H1 (cell line): ENCODE measurements at regions not wholly inside any gene's neighbourhood (a gene's known extent, or its start where the extent isn't known, plus 50 kb on each side); places are given as distances from the start of the nearest gene placed in this dataset.
"Not testable (repeated sequence)": the region's sequence is repeated elsewhere in the genome, so short reads cannot be mapped to it uniquely, and the experiment has no call there.

Experiments used
- CTCF ChIA-PET: fragments of 300-600 bp; sonication (Branson Sonifier 250); formaldehyde crosslinking; loops from one replicate; lab custom pipeline; 2021; ENCODE audit not compliant: partially characterized antibody; lab: Charles Lee
- POLR2A ChIA-PET: fragments of 300-600 bp; sonication (Branson Sonifier 250); formaldehyde crosslinking; loops from one replicate; lab custom pipeline; 2021; ENCODE audit warnings: inconsistent platforms; ENCODE audit not compliant: partially characterized antibody; lab: Charles Lee
- DNase-seq, 2 experiments: peaks; one replicate each; pipeline versions ENCODE4 v3.0.0 to v3.0.0-alpha.2; 2010 to 2022; ENCODE audit warnings: low spot score in 2 of 2, low read depth in 1 of 2, mixed read lengths in 1 of 2
- FAIRE-seq: peaks from 2 replicates; lab custom pipeline; 2011; peaks lifted over from hg19 to GRCh38; lab: Jason Lieb, UNC
- H2AFZ ChIP-seq: 2 replicates; pipeline ENCODE4 v1.8.1; 2012; ENCODE audit warnings: low read length, inconsistent platforms
- H2AK5ac ChIP-seq: 2 replicates; pipeline ENCODE4 v1.6.1; 2013; ENCODE audit warnings: low read depth, low read length
- H2BK120ac ChIP-seq: replicated peaks from 2 replicates; pipeline ENCODE3; 2013; ENCODE audit warnings: low read depth, low read length, inconsistent platforms
- H2BK12ac ChIP-seq: 2 replicates; pipeline ENCODE4 v1.6.1; 2013; ENCODE audit warnings: low read depth, low read length
- H2BK15ac ChIP-seq: 2 replicates; pipeline ENCODE4 v1.6.1; 2013; ENCODE audit warnings: low read length
- H2BK20ac ChIP-seq: 2 replicates; pipeline ENCODE4 v1.6.1; 2013; ENCODE audit warnings: low read length
- H2BK5ac ChIP-seq: 2 replicates; pipeline ENCODE4 v1.6.1; 2013; ENCODE audit warnings: low read depth, low read length
- H3K14ac ChIP-seq: 2 replicates; pipeline ENCODE4 v1.6.1; 2013; ENCODE audit warnings: inconsistent platforms; ENCODE audit not compliant: insufficient read length
- H3K18ac ChIP-seq: 2 replicates; pipeline ENCODE4 v1.6.1; 2013; ENCODE audit warnings: low read length; ENCODE audit errors: extremely low read depth
- H3K23ac ChIP-seq: 2 replicates; pipeline ENCODE4 v1.6.1; 2013; ENCODE audit warnings: inconsistent platforms; ENCODE audit not compliant: insufficient read length
- H3K23me2 ChIP-seq: 2 replicates; pipeline ENCODE4 v1.6.1; 2013; ENCODE audit warnings: low read depth, low read length
- H3K27ac ChIP-seq: 2 replicates; pipeline ENCODE4 v1.6.1; 2011; ENCODE audit warnings: low read depth, low read length, inconsistent platforms
- H3K27me3 ChIP-seq, 4 experiments: replicated peaks in 1 of 4; 1 replicate in 1 of 4; 2 replicates in 3 of 4; pipeline versions ENCODE4 v1.6.1 to v1.8.1; 2011 to 2013; ENCODE audit warnings: low read length in 3 of 4, mild to moderate bottlenecking in 3 of 4, inconsistent platforms in 2 of 4, mixed read lengths in 2 of 4, moderate library complexity in 1 of 4; ENCODE audit not compliant: control insufficient read depth in 3 of 4, insufficient read depth in 3 of 4; ENCODE audit errors: extremely low read depth in 1 of 4
- H3K36me3 ChIP-seq, 4 experiments: 2 replicates each; pipeline versions ENCODE4 v1.6.1 to v1.8.1; 2011 to 2013; ENCODE audit warnings: mild to moderate bottlenecking in 4 of 4, low read length in 3 of 4, moderate library complexity in 2 of 4, control low read depth in 1 of 4, inconsistent platforms in 1 of 4; ENCODE audit not compliant: insufficient read depth in 4 of 4, control insufficient read depth in 2 of 4
- H3K4ac ChIP-seq: replicated peaks from 2 replicates; pipeline ENCODE3; 2013; ENCODE audit warnings: low read length, low read depth, mixed read lengths, inconsistent platforms; ENCODE audit not compliant: insufficient read length
- H3K4me1 ChIP-seq, 4 experiments: replicated peaks in 1 of 4; 1 replicate in 1 of 4; 2 replicates in 3 of 4; pipeline versions ENCODE4 v1.6.1 to v1.8.1; 2011 to 2013; ENCODE audit warnings: low read length in 3 of 4, inconsistent platforms in 2 of 4, mixed read lengths in 1 of 4; ENCODE audit not compliant: insufficient read depth in 4 of 4, control insufficient read depth in 3 of 4
- H3K4me2 ChIP-seq, 2 experiments: 2 replicates each; pipeline versions ENCODE4 v1.6.1 to v1.8.1; 2011 to 2013; ENCODE audit warnings: low read depth in 2 of 2, low read length in 2 of 2, control low read depth in 1 of 2, inconsistent platforms in 1 of 2, mild to moderate bottlenecking in 1 of 2; ENCODE audit not compliant: insufficient read depth in 1 of 2
- H3K4me3 ChIP-seq, 4 experiments: fragments of 200-600, 300-600 bp in 1 of 4; sonication (generic), shearing (Covaris generic), sonication (Bioruptor Twin) in 1 of 4; 2 replicates each; pipeline versions ENCODE4 v1.5.1 to v1.8.1; 2011 to 2016; ENCODE audit warnings: low read length in 4 of 4, low read depth in 3 of 4, control low read depth in 2 of 4, inconsistent platforms in 2 of 4, mild to moderate bottlenecking in 2 of 4, mixed read lengths in 1 of 4, moderate library complexity in 1 of 4; ENCODE audit not compliant: insufficient read depth in 2 of 4; ENCODE audit errors: extremely low read depth in 1 of 4
- H3K56ac ChIP-seq: replicated peaks from 2 replicates; pipeline ENCODE3; 2013; ENCODE audit warnings: low read depth, mild to moderate bottlenecking, mixed read lengths, low read length, inconsistent platforms; ENCODE audit not compliant: insufficient read length
- H3K79me1 ChIP-seq: 2 replicates; pipeline ENCODE4 v1.6.1; 2013; ENCODE audit warnings: low read depth, low read length, control low read depth
- H3K79me2 ChIP-seq, 2 experiments: 2 replicates each; pipeline versions ENCODE4 v1.6.1 to v1.8.1; 2012 to 2013; ENCODE audit warnings: low read length in 2 of 2, mild to moderate bottlenecking in 2 of 2, inconsistent platforms in 1 of 2; ENCODE audit not compliant: insufficient read depth in 2 of 2, control insufficient read depth in 1 of 2
- H3K9ac ChIP-seq, 4 experiments: replicated peaks in 1 of 4; 1 replicate in 1 of 4; 2 replicates in 3 of 4; pipeline versions ENCODE4 v1.6.1 to v1.8.1; 2011 to 2013; ENCODE audit warnings: low read depth in 3 of 4, low read length in 3 of 4, control low read depth in 2 of 4, mild to moderate bottlenecking in 2 of 4, moderate library complexity in 2 of 4, inconsistent platforms in 1 of 4; ENCODE audit errors: extremely low read depth in 1 of 4
- H3K9me3 ChIP-seq, 2 experiments: 2 replicates each; pipeline versions ENCODE4 v1.6.1 to v1.8.1; 2012 to 2013; ENCODE audit warnings: mild to moderate bottlenecking in 2 of 2, moderate library complexity in 2 of 2, control low read depth in 1 of 2, inconsistent platforms in 1 of 2, low read depth in 1 of 2, low read length in 1 of 2, mixed read lengths in 1 of 2; ENCODE audit not compliant: insufficient read depth in 2 of 2
- H4K20me1 ChIP-seq, 2 experiments: replicated peaks in 1 of 2; 2 replicates each; pipeline versions ENCODE3 to v1.8.1; 2011 to 2013; ENCODE audit warnings: inconsistent platforms in 2 of 2, low read length in 2 of 2, mild to moderate bottlenecking in 1 of 2; ENCODE audit not compliant: insufficient read depth in 2 of 2, control insufficient read depth in 1 of 2
- H4K5ac ChIP-seq: 2 replicates; pipeline ENCODE4 v1.6.1; 2013; ENCODE audit warnings: low read length, low read depth, mixed read lengths, inconsistent platforms; ENCODE audit not compliant: insufficient read length
- H4K8ac ChIP-seq: 2 replicates; pipeline ENCODE4 v1.8.0; 2013; ENCODE audit warnings: mild to moderate bottlenecking, moderate library complexity, low read length, inconsistent platforms; ENCODE audit not compliant: insufficient read depth; ENCODE audit errors: extremely low read depth
- H4K91ac ChIP-seq: replicated peaks from 2 replicates; pipeline ENCODE3; 2013; ENCODE audit warnings: low read length, mixed read lengths, inconsistent platforms; ENCODE audit not compliant: insufficient read length
- WGBS, 2 experiments: shearing (Covaris generic) in 1 of 2; methylation state at CpG; one replicate each; pipeline versions ENCODE4 v1.1.6 to v1.1.7; 2013 to 2015; ENCODE audit warnings: low lambda C conversion rate in 2 of 2, mixed read lengths in 2 of 2, inconsistent platforms in 1 of 2, low coverage in 1 of 2, missing lambda C conversion rate in 1 of 2; ENCODE audit not compliant: insufficient replicate concordance in 2 of 2, insufficient coverage in 1 of 2, insufficient read length in 1 of 2; ENCODE audit errors: extremely low coverage in 1 of 2, missing lambda C conversion rate in 1 of 2; 5-methylcytosine and 5-hydroxymethylcytosine counted together

DNA sequence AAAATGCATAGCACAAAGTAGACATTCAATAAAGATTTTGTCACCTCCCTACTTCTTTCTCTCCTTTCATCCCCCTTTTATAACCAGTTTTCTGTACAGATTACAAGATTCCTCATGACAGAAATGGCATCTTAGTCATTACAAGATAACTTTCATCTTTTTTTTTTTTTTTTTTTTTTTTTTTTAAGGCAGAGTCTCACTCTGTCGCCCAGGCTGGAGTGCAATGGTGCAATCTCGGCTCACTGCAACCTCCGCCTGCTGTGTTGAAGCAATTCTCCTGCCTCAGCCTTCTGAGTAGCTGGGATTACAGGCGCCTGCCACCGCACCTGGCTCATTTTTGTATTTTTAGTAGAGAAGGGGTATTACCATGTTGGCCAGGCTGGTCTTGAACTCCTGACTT is 75.2 kb upstream of the TMC1 start:
- H2BK20ac ChIP-seq, H3K23ac ChIP-seq, H3K23me2 ChIP-seq, H4K8ac ChIP-seq, H3K18ac ChIP-seq, H3K4ac ChIP-seq, H3K79me1 ChIP-seq, H3K36me3 ChIP-seq, H3K9me3 ChIP-seq, H2AFZ ChIP-seq, H3K4me2 ChIP-seq, H3K14ac ChIP-seq, POLR2A ChIA-PET, H3K27me3 ChIP-seq, H4K5ac ChIP-seq, FAIRE-seq, H2BK12ac ChIP-seq, H2AK5ac ChIP-seq, H3K56ac ChIP-seq, H4K91ac ChIP-seq, H3K4me1 ChIP-seq, H2BK15ac ChIP-seq, H3K9ac ChIP-seq, CTCF ChIA-PET, H2BK5ac ChIP-seq, H2BK120ac ChIP-seq, H4K20me1 ChIP-seq, DNase-seq, H3K4me3 ChIP-seq, H3K79me2 ChIP-seq, H3K27ac ChIP-seq: not testable (repeated sequence)
- 97% methylated on average over 5 of the region's 5 CpGs; no CpG with 5 or more reads in 1 of the 2 experiments for WGBS, 2 experiments
